Esophagus muscularis mucosa (tissue), 4 donors: ENCODE measurements at regions not wholly inside any gene's neighbourhood (a gene's known extent, or its start where the extent isn't known, plus 50 kb on each side); places are given as distances from the start of the nearest gene placed in this dataset.

Experiments
- DNase-seq: peaks from one replicate; pipeline ENCODE4 v3.0.0-alpha.2; 2017; ENCODE audit errors: extremely low spot score
- H3K27ac ChIP-seq, 4 donors: fragments of 200-600 bp; sonication (generic); replicated peaks in 1 of 4; 1 replicate in 3 of 4; 2 replicates in 1 of 4; pipeline ENCODE4 v1.5.1; 2016 to 2019; ENCODE audit warnings: mild to moderate bottlenecking in 1 of 4
- H3K27me3 ChIP-seq, 4 donors: fragments of 200-600 bp; sonication (generic); one replicate each; pipeline versions ENCODE4 v1.5.1 to v1.6.0; 2016 to 2019
- H3K36me3 ChIP-seq, 4 donors: fragments of 200-600 bp; sonication (generic); one replicate each; pipeline ENCODE4 v1.5.1; 2016 to 2019
- H3K4me1 ChIP-seq, 4 donors: fragments of 200-600 bp; sonication (generic); one replicate each; pipeline ENCODE4 v1.5.1; 2016 to 2019
- H3K4me3 ChIP-seq, 4 donors: fragments of 200-600 bp; sonication (generic); 1 replicate in 2 of 4; 2 replicates in 2 of 4; pipeline ENCODE4 v1.5.1; 2016 to 2019; ENCODE audit warnings: mild to moderate bottlenecking in 4 of 4, moderate library complexity in 1 of 4
- H3K9me3 ChIP-seq, 4 donors: fragments of 200-600 bp; sonication (generic); 1 replicate in 3 of 4; 2 replicates in 1 of 4; pipeline ENCODE4 v1.5.1; 2016 to 2019
- EP300 ChIP-seq: sonication (generic); formaldehyde crosslinking; IDR thresholded peaks from one replicate; pipeline ENCODE4 v1.6.1; 2017; ENCODE audit warnings: antibody characterized with exemption
- POLR2A ChIP-seq: fragments of 450-650 bp; IDR thresholded peaks from one replicate; pipeline ENCODE4 v1.6.1; 2017; ENCODE audit warnings: antibody characterized with exemption, moderate library complexity, mild to moderate bottlenecking, low read depth
- POLR2AphosphoS5 ChIP-seq, 2 donors: sonication (generic); formaldehyde crosslinking; IDR thresholded peaks; one replicate each; pipeline ENCODE4 v1.6.1; 2017; ENCODE audit warnings: antibody characterized with exemption in 2 of 2
- WGBS: methylation state at CpG from one replicate; pipeline ENCODE4 v1.1.5; 2018; 5-methylcytosine and 5-hydroxymethylcytosine counted together
- intact Hi-C: fragments of 100-400 bp; cut with DNase I; formaldehyde crosslinking; loops from one replicate; pipeline ENCODE4 v1.15.1; 2023
- TF ChIP-seq, protein P1 (sequence below), 3 experiments: fragments of 200-600 bp in 2 of 3; fragments of 450-650 bp in 1 of 3; sonication (generic) in 2 of 3; IDR thresholded peaks; one replicate each; pipeline ENCODE4 v1.5.1; 2017 to 2019; ENCODE audit warnings: antibody characterized with exemption in 3 of 3, mild to moderate bottlenecking in 2 of 3, moderate library complexity in 1 of 3

GRCh38 chr5:61666064-61666621 lies 334.1 kb downstream of the ZSWIM6 start:
- Histone ChIP-seq H3K4me1 (peaks cover 0 to 5% (median 0%) of the 10 kb centered on the region in 4 donors), H3K27ac (no peak overlapping the region), H3K4me3 (no peak overlapping the region), H3K27me3 (no peaks in the 10 kb centered on the region), H3K36me3 (no peaks in the 10 kb centered on the region), H3K9me3 (no peaks in the 10 kb centered on the region)
- whole genome bisulfite sequencing, result 47% methylated on average over 5 of the region's 6 CpGs
- no peak for DNase-seq
- TF ChIP-seq POLR2AphosphoS5 (IDR thresholded peaks at IDR 0.05), result peak in 1 of 2 donors; percentile 8
- TF ChIP-seq EP300, result no peak
- intact Hi-C loops, result no loop called here

- TF ChIP-seq EP300 (no peak), POLR2A (no peak), POLR2AphosphoS5 (IDR thresholded peaks at IDR 0.05) (no peak)
- TF ChIP-seq, protein P1, sequence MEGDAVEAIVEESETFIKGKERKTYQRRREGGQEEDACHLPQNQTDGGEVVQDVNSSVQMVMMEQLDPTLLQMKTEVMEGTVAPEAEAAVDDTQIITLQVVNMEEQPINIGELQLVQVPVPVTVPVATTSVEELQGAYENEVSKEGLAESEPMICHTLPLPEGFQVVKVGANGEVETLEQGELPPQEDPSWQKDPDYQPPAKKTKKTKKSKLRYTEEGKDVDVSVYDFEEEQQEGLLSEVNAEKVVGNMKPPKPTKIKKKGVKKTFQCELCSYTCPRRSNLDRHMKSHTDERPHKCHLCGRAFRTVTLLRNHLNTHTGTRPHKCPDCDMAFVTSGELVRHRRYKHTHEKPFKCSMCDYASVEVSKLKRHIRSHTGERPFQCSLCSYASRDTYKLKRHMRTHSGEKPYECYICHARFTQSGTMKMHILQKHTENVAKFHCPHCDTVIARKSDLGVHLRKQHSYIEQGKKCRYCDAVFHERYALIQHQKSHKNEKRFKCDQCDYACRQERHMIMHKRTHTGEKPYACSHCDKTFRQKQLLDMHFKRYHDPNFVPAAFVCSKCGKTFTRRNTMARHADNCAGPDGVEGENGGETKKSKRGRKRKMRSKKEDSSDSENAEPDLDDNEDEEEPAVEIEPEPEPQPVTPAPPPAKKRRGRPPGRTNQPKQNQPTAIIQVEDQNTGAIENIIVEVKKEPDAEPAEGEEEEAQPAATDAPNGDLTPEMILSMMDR (IDR thresholded peaks at IDR 0.05), result no peak
- no peak overlapping the region for H3K27ac ChIP-seq
- DNase-seq, result no peak
- no peaks in the 10 kb centered on the region for H3K36me3 ChIP-seq
- 55% methylated on average over 6 of the region's 6 CpGs for WGBS
- H3K4me3 ChIP-seq, result no peak overlapping the region
- no peaks in the 10 kb centered on the region for H3K27me3 ChIP-seq
- intact Hi-C loops, result no loop called here
- H3K4me1 ChIP-seq, result peaks cover 0 to 5% (median 0%) of the 10 kb centered on the region in 4 donors
- H3K9me3 ChIP-seq, result no peaks in the 10 kb centered on the region
Measured at GRCh38 chr5:61667525-61668218, 335.6 kb downstream of the ZSWIM6 start.

DNA sequence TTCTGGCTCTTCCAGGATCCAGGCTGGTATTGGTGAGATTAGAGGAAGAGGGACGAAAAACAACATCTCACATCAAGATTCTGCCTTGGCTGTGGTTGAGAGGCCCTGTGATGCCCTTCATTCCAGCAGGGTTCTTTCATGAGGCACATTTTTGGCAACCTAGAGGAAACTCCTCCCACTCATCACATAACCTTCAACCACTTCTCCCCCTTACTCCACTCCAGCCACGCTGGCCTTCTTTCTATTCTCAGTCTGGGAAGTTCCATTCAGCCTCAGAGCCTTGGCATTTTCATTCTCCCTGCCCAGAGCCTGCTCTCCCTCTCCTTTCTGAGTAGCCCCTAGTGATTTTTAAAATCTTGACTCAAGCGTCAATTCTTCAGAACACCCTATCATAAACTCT lies 337.5 kb downstream of the ZSWIM6 start:
- Histone ChIP-seq H3K27me3 (no peaks in the 10 kb centered on the region), H3K4me1 (peaks cover 0 to 10% (median 2%) of the 10 kb centered on the region in 4 donors), H3K9me3 (no peaks in the 10 kb centered on the region), H3K27ac (no peak overlapping the region), H3K4me3 (no peak overlapping the region), H3K36me3 (no peaks in the 10 kb centered on the region)
- TF ChIP-seq POLR2A (no peak), EP300 (no peak), POLR2AphosphoS5 (IDR thresholded peaks at IDR 0.05) (no peak)
- TF ChIP-seq, protein P1 (IDR thresholded peaks at IDR 0.05), result no peak
- intact Hi-C loops, result no loop called here
- DNase-seq, result peak; percentile 10
- 78% methylated on average over 3 of the region's 3 CpGs for WGBS

DNA sequence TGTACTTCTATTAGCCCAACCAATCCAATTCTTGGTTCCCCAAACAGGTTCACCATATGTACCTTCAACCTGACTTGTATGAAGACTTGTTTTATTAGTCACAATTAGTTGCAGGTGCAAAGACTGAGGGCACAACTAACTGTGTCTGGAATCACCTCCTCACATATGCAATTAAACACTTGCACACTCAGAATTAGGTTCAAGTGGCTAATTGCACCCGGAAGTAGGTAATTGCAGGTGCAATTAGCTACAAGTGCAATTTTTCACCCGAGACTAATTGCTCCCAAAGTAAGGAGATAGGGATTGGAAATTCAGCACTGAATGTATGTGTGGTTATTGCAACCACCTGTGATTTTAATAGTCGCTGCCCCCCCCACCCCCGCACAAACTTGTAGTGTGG lies 338.9 kb downstream of the ZSWIM6 start:
- H3K9me3 ChIP-seq, result no peaks in the 10 kb centered on the region
- no peak overlapping the region for H3K27ac ChIP-seq
- no peaks in the 10 kb centered on the region for H3K36me3 ChIP-seq
- no peak overlapping the region for H3K4me3 ChIP-seq
- peaks cover 0 to 10% (median 3%) of the 10 kb centered on the region in 4 donors for H3K4me1 ChIP-seq
- intact Hi-C loops, result loop anchor here (10.0 kb wide), 1 partner anchor 144 kb away; no protein-coding TSS in a partner anchor
- DNase-seq, result peak; percentile 17
- 77% methylated on average over 4 of the region's 4 CpGs for WGBS
- TF ChIP-seq POLR2A (no peak), POLR2AphosphoS5 (IDR thresholded peaks at IDR 0.05) (no peak), EP300 (no peak)
- TF ChIP-seq, protein P1 (IDR thresholded peaks at IDR 0.05), result no peak
- no peaks in the 10 kb centered on the region for H3K27me3 ChIP-seq

DNA sequence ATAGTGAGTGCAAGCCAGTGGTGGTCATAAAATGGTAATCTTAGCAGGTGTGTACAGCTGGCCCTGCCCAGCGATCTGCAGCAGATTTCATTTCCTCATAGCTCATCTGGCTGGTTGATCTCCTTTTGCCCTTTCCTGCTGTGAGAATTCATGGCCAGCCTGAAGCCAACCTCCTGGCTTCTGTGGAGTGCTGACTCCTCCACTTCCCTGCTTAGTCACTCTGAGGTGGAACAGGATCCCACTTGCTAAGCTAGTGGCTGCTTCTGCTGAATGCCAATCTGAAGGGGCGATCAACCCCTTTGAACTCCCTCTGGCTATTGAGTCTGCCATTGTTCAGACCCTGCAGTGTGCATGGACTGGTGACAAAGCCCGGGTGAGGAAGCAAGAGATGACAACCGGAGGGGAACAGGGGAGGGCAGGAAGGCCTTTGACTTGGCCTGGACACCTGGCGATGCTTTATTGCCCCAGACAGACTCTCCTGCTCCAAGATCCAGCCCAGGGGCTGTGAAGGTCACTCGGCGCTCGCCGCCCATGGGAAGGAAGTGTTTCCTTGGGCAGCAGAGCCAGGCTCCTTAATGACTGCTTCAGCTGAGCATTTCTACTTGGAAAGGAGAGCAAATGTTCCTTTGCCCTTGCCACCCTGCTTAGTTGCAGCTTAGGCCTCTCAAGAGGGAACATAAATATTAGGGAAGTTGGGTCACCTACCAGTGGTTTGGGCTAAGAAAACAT lies 341.1 kb downstream of the ZSWIM6 start:
- peak; percentile 89 for DNase-seq
- no peak overlapping the region for H3K27ac ChIP-seq
- intact Hi-C loops, result loop anchor here (10.0 kb wide), 1 partner anchor 142 kb away; no protein-coding TSS in a partner anchor
- H3K27me3 ChIP-seq, result no peaks in the 10 kb centered on the region
- no peaks in the 10 kb centered on the region for H3K36me3 ChIP-seq
- H3K4me3 ChIP-seq, result no peak overlapping the region
- TF ChIP-seq POLR2A, result no peak
- TF ChIP-seq, protein P1 (IDR thresholded peaks at IDR 0.05), result no peak
- TF ChIP-seq POLR2AphosphoS5 (IDR thresholded peaks at IDR 0.05), result no peak
- no peak for TF ChIP-seq EP300
- peaks cover 0 to 6% (median 2%) of the 10 kb centered on the region in 4 donors for H3K4me1 ChIP-seq
- WGBS, result 77% methylated on average over 8 of the region's 9 CpGs
- no peaks in the 10 kb centered on the region for H3K9me3 ChIP-seq
